Astrocyte of the cerebellum (primary cell): ENCODE measurements at regions not wholly inside any gene's neighbourhood (a gene's known extent, or its start where the extent isn't known, plus 50 kb on each side); places are given as distances from the start of the nearest gene placed in this dataset.

Experiments used
- DNase-seq: peaks from one replicate; pipeline ENCODE4 v3.0.0-alpha.2; 2011; ENCODE audit warnings: low read depth
- H3K4me3 ChIP-seq: 2 replicates; pipeline ENCODE4 v1.5.1; 2011; ENCODE audit warnings: mild to moderate bottlenecking, low read depth, low read length, moderate library complexity
- in situ Hi-C: cut with HindIII; loops from 2 replicates; pipeline ENCODE4 v1.10.0; 2017; ENCODE audit warnings: low sequenced_read_pairs
- TF ChIP-seq, protein P1 (sequence below): IDR thresholded peaks from 2 replicates; pipeline ENCODE4 v1.5.1; 2012; ENCODE audit warnings: low read length, low read depth, moderate library complexity, mild to moderate bottlenecking; ENCODE audit errors: missing control alignments

DNA sequence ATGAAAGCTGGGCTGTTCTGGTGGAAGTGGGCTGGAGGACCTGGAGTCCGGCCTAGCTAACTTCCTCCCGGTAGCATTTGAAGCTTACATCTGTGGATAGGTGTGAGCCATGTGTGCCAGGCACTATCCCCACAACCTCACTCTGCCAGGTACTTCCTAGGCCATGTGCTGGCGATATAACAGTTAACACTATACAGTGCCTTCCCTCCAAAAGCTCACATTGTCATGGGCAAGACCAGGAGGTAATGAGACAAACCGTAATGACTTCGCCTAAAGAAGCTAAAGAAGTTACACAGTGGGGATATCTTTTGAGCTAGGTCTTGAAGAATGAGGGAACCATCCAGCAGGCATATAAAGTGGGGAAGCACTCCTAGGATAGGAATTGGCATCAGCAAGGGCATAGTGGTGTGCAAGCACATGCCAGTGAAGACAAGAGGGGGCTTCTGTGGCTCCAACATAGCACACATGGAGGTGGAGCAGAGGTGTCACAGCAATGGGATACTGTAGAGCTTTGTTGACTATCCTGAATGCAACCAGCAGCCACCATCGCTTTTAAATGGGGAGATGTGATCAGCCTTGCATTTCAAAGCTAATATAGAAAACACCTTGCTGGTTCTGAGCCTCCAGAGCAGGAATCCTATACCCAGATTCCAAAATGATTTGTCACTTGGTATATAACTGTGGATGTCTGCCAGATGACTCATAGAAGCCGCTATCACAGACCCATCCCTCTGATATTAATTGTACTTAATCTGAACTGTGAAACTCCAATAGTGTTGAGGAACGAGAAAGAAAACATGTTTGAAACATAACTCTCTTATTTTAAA is 466.3 kb downstream of the LMO4 start:
- TF ChIP-seq, protein P1, sequence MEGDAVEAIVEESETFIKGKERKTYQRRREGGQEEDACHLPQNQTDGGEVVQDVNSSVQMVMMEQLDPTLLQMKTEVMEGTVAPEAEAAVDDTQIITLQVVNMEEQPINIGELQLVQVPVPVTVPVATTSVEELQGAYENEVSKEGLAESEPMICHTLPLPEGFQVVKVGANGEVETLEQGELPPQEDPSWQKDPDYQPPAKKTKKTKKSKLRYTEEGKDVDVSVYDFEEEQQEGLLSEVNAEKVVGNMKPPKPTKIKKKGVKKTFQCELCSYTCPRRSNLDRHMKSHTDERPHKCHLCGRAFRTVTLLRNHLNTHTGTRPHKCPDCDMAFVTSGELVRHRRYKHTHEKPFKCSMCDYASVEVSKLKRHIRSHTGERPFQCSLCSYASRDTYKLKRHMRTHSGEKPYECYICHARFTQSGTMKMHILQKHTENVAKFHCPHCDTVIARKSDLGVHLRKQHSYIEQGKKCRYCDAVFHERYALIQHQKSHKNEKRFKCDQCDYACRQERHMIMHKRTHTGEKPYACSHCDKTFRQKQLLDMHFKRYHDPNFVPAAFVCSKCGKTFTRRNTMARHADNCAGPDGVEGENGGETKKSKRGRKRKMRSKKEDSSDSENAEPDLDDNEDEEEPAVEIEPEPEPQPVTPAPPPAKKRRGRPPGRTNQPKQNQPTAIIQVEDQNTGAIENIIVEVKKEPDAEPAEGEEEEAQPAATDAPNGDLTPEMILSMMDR = no peak
- DNase-seq = peak; percentile 43
- no peak overlapping the region for H3K4me3 ChIP-seq
- in situ Hi-C loops = no loop called here

DNA sequence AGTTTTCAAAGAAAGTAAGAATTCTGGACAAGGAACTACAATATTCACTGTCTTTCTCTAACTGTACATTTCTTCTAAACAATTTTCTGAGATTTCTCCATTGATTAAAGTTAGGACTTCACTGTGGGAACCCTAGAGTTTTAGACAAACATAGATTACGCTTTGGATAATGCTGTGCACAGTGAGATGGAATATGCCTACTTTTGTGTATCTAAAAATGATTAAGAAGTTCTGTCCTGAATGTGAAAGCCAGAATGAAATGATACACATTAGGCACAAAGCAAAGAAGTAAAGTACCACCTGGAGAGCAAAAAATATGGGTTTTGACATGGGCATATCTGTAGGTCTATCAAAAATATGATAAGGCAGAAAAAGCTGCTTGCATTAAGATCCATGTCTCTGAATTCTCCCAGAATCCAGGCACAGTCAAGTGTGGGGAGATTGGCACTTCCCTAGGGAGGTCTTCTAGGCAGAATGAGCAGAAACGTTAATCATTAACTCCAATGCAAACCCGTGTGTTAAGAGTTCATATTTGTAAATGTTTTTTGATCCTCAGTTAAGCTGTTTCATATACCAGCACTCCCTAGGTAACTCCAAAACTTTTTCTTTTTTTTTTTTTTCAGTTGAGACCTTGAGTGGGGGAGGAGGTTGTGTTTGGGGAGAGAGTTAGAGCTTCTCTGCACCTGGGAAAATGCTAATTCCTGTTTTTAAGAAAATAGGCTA is 467.1 kb downstream of the LMO4 start:
- in situ Hi-C loops = no loop called here
- TF ChIP-seq, protein P1 = no peak
- no peak overlapping the region for H3K4me3 ChIP-seq
- DNase-seq = no peak

DNA sequence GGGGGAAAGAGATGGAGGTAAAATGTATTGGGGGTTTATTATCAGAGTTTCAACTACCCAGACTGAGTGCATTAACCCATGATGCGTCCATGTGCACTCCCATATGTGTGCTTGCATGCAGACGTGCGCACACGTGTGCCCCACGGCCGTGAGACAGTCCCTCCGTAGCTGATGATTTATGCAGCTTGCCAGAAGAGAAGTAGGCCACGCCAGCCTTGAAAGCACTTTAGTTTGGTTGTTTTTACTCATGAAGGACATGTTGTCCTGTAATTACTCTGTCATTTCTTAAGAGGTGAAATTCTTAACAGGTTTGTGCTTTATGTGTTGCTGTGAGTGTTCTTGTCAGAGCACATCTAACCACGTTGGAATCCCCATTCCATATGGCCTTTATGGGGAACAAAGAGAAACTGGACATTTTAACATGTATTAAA is 467.8 kb downstream of the LMO4 start:
- TF ChIP-seq, protein P1 = no peak
- in situ Hi-C loops = no loop called here
- H3K4me3 ChIP-seq = no peak overlapping the region
- no peak for DNase-seq

DNA sequence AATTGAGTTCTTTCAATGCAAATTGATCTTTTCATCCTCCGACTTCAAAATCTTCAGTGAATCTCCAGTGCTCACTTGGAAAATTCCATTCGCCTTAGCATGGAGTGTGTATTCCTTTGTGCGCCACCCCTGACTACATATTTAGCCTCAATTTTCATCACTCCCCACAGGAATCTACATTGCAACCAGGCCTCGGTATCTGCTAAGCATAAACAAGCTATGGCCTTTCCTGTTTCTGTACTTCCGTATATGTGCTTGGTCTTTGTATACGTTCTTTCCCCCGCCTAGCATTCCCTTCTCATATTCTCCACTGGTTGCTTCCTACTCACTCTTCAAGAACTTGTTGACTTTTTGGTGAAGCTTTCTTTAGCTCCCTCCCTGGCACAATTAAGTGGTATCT is 470.8 kb downstream of the LMO4 start:
- no peak overlapping the region for H3K4me3 ChIP-seq
- DNase-seq = no peak
- TF ChIP-seq, protein P1 = no peak
- in situ Hi-C loops = no loop called here

DNA sequence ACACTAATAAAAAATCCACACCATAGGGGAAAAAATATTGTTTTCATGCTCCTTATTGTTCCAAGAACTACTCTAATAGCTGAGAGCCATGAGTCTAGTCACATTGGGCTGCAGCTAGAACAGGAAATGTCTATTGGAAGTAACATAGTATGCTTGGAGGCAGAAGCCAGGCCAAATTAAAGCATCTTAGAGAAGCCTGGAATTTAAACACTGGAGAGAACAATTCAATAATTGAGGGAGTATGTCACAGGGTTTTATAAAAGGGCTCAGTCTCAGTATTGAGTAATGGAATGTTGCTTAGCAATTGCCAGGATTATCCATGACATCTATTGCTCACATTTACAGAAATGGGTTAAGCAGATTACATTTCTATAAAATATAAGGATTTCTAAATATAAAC is 471.3 kb downstream of the LMO4 start:
- TF ChIP-seq, protein P1 = no peak
- no peak for DNase-seq
- no peak overlapping the region for H3K4me3 ChIP-seq
- in situ Hi-C loops = no loop called here

DNA sequence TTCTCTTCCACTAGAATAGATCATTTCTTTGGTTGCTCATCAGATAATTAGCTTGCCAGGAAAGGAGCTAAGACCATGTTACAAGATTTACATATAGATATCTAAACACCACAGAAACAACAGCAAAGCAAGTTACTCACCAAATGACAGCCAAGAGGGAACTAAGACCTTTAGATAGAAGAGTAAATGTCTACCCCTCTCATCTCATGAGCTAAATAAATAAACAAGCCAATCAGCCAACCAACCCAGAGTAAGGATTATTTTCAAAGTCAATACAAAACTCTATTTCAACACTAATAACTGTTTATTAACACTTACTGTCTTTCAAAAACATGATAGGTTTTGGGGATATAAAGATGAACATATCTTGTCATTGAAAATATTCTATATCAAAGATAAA is 474.7 kb downstream of the LMO4 start:
- H3K4me3 ChIP-seq = no peak overlapping the region
- TF ChIP-seq, protein P1 = no peak
- in situ Hi-C loops = no loop called here
- no peak for DNase-seq
